ENCODE measurements at regions not wholly inside any gene's neighbourhood (a gene's known extent, or its start where the extent isn't known, plus 50 kb on each side); places are given as distances from the start of the nearest gene placed in this dataset.
"Not testable (repeated sequence)": the region's sequence is repeated elsewhere in the genome, so short reads cannot be mapped to it uniquely, and the experiment has no call there.

- no peak for DNase-seq (ENCODE audit: low spot score)
These were observed 680.7 kb downstream of the GALC start for GRCh38 chr14:87312169-87312893.

GRCh38 chr14:87309557-87309956 is 683.4 kb downstream of the GALC start:
- no peak for DNase-seq (ENCODE audit: low spot score)

- DNase-seq (ENCODE audit: low spot score), result no peak
These were observed 686.4 kb downstream of the GALC start for GRCh38 chr14:87306409-87307168.

GRCh38 chr14:87305345-87305744 is 687.6 kb downstream of the GALC start:
- no peak for DNase-seq (ENCODE audit: low spot score)

DNA sequence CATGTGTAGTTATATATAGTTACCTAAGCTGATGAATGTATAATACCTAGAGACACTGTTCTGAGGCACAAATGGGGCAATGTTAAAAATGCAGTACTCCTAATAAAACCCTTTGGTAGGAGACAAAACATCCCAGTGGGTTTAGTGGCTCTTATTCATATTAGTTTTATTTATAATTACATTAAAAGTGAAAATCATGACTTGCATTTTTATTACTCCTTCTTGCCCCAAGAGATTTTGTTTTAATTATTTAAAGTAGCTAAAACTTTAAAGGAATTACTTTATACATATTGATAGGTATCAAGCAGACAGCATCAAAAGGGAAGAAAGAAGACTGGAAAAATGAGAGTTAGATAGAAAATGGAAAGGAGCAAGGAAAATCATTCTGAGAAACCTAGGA is 688.6 kb downstream of the GALC start:
- DNase-seq (ENCODE audit: low spot score), result no peak

- no peak for DNase-seq (ENCODE audit: low spot score)
These were observed 706.2 kb downstream of the GALC start for GRCh38 chr14:87286826-87287225.

DNA sequence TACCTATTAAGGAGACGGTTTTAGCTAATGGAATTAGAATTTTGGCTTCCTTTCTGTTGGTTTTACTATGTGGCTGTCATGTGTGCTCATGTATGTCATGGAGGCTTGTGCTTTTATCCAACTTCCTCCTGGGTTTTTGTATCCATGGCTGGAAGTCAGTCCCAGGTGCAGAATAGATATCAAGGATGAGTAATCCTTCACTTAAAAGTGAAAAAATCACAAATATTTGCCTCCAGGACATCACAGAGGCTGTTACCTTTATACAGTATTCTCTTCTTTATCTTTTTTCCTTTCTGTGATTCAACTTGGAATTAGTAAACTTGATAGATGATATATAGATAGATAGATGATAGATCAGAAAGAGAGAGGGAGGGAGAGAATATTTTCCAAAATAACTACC is 706.8 kb downstream of the GALC start:
- DNase-seq (ENCODE audit: low spot score), result no peak

DNA sequence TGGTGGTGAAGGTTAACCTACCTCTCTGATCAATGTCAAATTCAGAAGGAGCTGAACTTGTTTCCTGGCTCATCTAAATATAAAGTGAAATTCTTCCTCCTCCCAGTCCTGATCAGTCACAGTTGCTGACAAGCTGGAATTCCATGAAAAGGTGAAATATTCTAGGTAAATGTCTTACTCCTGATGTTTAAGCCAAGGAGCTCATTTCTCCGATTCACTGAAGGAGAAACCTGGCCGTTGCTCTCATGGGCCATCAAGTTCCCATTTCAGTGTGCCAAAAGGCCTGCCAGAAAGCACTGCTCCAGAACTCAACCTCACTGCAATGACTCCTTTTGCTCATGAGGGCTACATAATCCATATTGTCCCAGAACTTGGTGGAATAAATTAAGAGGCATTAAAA is 707.5 kb downstream of the GALC start:
- no peak for DNase-seq (ENCODE audit: low spot score)

DNA sequence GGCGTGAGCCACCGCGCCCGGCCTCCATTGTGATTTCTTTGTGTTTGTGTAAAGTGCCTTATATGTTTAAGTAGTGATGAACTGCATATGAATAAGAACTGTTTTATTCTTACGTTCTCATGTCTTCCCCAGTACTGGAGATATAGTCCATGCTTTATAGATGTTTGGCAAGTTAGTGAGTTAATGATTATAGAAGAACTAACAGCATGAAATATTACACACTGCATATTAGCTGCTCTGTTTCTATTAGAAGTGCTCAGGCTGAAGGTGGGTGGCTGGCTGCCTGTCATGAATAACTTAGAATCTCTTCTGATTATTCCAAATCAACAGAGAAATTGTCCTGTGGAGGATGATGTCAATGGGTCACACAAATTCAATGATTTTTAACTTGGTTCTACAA is 709.4 kb downstream of the GALC start:
- no peak for DNase-seq (ENCODE audit: low spot score)

- DNase-seq (ENCODE audit: low spot score), result no peak
These were observed 710.7 kb downstream of the GALC start for GRCh38 chr14:87282266-87282665.

DNA sequence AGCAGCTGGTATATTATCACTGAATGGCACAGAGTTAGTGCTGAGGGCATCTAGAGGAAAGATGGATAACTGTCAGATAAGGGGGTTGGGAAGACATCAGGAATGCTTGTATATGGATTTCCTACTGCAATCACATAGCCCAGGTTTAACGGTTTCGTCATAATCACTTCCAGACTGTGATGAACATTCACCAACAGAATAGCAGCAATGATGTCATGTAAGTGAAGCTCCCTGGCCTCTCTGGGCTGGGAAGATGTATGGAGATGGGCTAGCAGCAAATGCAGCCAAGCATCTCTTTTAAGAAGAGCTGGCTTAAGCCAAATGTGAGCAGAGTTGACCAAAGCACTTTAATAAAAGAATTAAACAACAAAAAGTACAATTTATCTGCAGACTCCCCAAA is 714.6 kb downstream of the GALC start:
- DNase-seq (ENCODE audit: low spot score), result no peak

- DNase-seq (ENCODE audit: low spot score), result no peak
These were observed 721.7 kb downstream of the GALC start for GRCh38 chr14:87271331-87271730.

- no peak for DNase-seq (ENCODE audit: low spot score)
These were observed 724.0 kb downstream of the GALC start for GRCh38 chr14:87268997-87269396.

- DNase-seq (ENCODE audit: low spot score), result no peak
These were observed 728.2 kb downstream of the GALC start for GRCh38 chr14:87264796-87265195.

- DNase-seq (ENCODE audit: low spot score), result no peak
These were observed 728.7 kb downstream of the GALC start for GRCh38 chr14:87264272-87264785.

DNA sequence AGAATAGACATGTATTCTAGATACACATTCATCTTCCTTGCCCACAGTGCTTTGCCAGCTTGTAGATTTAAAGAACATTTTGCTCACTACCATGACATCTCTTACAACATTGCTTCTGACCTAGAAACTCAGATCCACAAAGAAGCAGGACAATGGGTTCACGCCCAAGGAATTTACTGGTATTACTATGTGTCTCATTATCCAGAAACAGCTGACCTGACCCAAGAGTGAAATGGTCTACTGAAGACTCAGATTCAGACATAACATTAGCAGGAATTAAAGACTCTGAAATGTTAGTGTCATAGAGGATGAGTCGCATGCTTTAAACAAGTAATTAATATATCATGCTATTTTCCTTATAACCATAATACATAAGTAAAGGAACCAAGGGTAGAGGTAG is 731.4 kb downstream of the GALC start:
- no peak for DNase-seq (ENCODE audit: low spot score)

GRCh38 chr14:87260460-87260859 is 732.5 kb downstream of the GALC start:
- no peak for DNase-seq (ENCODE audit: low spot score)

DNA sequence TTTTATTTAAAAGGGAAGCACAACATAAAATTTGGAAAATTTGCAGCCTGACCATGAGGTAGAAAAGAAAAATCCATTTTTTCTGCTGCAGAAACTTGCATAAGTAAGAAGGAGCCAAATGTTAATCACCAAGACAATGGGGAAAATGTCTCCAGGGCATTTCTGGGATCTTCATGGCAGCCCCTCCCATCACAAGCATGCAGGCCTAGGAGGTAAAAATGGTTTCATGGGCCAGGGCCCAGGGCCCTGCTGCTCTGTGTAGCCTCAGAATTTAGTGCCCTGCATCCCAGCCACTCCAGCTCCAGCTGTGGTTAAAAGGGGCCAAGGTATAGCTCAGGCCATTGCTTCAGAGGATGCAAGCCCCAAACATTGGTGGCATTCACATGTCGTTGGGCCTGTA is 735.6 kb downstream of the GALC start:
- no peak for DNase-seq (ENCODE audit: low spot score)

DNA sequence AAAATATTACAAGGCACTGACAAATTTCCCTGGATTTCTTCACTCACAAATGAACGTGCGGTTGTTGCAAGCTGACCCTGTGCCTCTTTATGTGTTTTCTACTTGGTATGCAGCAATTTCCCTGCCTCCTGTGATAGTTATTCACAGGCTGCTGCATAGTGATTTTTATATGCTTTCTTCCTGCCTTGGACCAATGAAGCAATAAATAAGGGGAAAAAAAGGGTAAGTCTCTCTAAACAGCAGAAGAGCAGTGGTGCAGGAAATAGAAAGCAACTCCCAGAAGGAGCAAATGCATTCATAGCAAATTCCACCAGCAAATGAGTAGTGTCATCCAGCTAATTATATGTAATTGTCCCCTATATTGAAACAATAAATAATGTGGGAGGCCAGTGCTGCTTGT is 737.9 kb downstream of the GALC start:
- DNase-seq (ENCODE audit: low spot score), result no peak

GRCh38 chr14:87254331-87254874 is 738.6 kb downstream of the GALC start:
- no peak for DNase-seq (ENCODE audit: low spot score)

- DNase-seq (ENCODE audit: low spot score), result not testable (repeated sequence)
These were observed 739.2 kb downstream of the GALC start for GRCh38 chr14:87253791-87254190.

DNA sequence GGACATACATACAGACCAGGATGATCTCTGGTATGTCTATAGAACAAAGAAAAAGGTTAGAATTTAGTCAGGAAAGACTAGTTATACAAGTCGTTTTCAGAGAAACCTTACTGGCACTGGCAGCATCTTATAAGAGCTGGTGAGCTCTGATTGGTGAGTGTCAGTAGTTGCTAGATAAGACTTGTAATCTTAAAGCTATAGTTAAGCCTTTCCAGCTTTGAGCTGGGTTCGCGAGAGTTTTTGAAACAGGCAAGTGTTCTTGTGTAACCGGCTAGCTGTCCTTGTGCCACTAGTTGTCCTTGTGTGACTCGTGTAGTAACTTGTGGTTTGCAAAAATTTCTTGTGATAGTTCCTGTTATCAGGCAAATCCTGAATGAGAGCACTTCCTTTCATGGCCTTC is 740.9 kb downstream of the GALC start:
- no peak for DNase-seq (ENCODE audit: low spot score)

- no peak for DNase-seq (ENCODE audit: low spot score)
These were observed 742.0 kb downstream of the GALC start for GRCh38 chr14:87251011-87251410.
